Smooth muscle cell (in vitro differentiated cells): ENCODE measurements at regions not wholly inside any gene's neighbourhood (a gene's known extent, or its start where the extent isn't known, plus 50 kb on each side); places are given as distances from the start of the nearest gene placed in this dataset.
"Not testable (repeated sequence)": the region's sequence is repeated elsewhere in the genome, so short reads cannot be mapped to it uniquely, and the experiment has no call there.

ENCODE experiments used
- DNase-seq: peaks from one replicate; lab custom pipeline; 2025; ENCODE audit not compliant: unreplicated experiment; lab: John Stamatoyannopoulos, UW
- H2AFZ ChIP-seq: fragments of 200-600 bp; sonication (generic); 2 replicates; pipeline ENCODE4 v1.6.0; 2016; ENCODE audit warnings: antibody characterized with exemption, low read depth, mild to moderate bottlenecking
- H3F3A ChIP-seq: fragments of 200-600 bp; sonication (generic); 2 replicates; pipeline ENCODE4 v1.6.0; 2017; ENCODE audit warnings: antibody characterized with exemption, low read depth
- H3K27ac ChIP-seq: fragments of 200-600 bp; sonication (generic); 2 replicates; pipeline ENCODE4 v1.5.1; 2016; ENCODE audit warnings: low read depth, mild to moderate bottlenecking
- H3K27me3 ChIP-seq: fragments of 200-600 bp; sonication (generic); 2 replicates; pipeline ENCODE4 v1.6.1; 2016; ENCODE audit warnings: low read depth, mild to moderate bottlenecking
- H3K36me3 ChIP-seq: fragments of 200-600 bp; sonication (generic); 2 replicates; pipeline ENCODE4 v1.5.1; 2016; ENCODE audit warnings: low read depth
- H3K4me1 ChIP-seq: fragments of 200-600 bp; sonication (generic); 2 replicates; pipeline ENCODE4 v1.5.1; 2016; ENCODE audit warnings: low read depth
- H3K4me2 ChIP-seq: fragments of 200-600 bp; sonication (generic); 2 replicates; pipeline ENCODE4 v1.6.0; 2016; ENCODE audit warnings: mild to moderate bottlenecking
- H3K4me3 ChIP-seq: fragments of 200-600 bp; sonication (generic); 2 replicates; pipeline ENCODE4 v1.5.1; 2016; ENCODE audit warnings: mild to moderate bottlenecking
- H3K79me2 ChIP-seq: fragments of 200-600 bp; sonication (generic); 2 replicates; pipeline ENCODE4 v1.6.0; 2016; ENCODE audit warnings: low read depth, mild to moderate bottlenecking
- H3K9ac ChIP-seq: fragments of 200-600 bp; sonication (generic); 2 replicates; pipeline ENCODE4 v1.6.0; 2016; ENCODE audit warnings: low read depth
- H3K9me3 ChIP-seq: fragments of 200-600 bp; sonication (generic); replicated peaks from 2 replicates; pipeline ENCODE4 v1.5.1; 2016; ENCODE audit warnings: low read depth
- H4K20me1 ChIP-seq: fragments of 200-600 bp; sonication (generic); 2 replicates; pipeline ENCODE4 v1.6.0; 2016; ENCODE audit warnings: low read depth
- WGBS: methylation state at CpG from one replicate; pipeline ENCODE4 v1.1.7; 2016; ENCODE audit warnings: low lambda C conversion rate; 5-methylcytosine and 5-hydroxymethylcytosine counted together
- TF ChIP-seq, protein P1 (sequence below): fragments of 200-600 bp; sonication (generic); IDR thresholded peaks from 2 replicates; pipeline ENCODE4 v1.5.1; 2017; ENCODE audit warnings: borderline replicate concordance, mild to moderate bottlenecking, antibody characterized with exemption; ENCODE audit not compliant: insufficient read depth, poor library complexity, severe bottlenecking

DNA sequence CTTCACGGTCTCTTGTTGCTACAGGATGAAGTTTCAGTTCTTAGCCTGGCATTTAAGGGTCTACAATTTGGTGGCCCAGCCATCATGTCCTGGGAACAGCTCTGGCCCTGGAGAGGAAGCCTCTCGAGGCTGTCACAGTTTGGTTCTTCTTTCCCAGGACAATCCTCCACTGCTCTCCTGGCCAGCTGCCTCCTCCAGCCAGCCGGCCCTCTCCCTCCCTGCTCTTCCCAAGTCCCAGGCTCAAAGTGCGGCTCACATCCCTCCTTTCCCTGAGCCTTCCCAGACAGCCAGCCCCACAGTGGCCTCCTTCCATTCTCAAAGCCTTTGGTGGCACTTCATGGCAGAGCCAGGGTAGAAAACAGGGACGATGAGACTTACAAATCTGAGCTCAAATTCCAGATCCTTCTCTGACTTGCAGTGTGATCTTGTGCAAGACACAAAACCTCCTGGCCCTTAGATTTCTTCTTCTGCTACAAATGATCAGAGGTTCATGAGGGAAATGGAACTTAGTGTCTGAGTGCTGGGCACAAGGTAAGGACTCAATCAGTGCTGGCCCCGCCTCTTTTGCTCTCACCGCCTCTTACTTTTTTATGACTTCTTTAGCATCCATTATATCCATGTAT, 223.8 kb upstream of the ECI2 start:
- Histone ChIP-seq H3K4me3 (no peak overlapping the region), H4K20me1 (no peaks in the 10 kb centered on the region), H3K9ac (peak overlapping the region; percentile 94), H3K27ac (peak overlapping the region; percentile 100), H3K27me3 (no peaks in the 10 kb centered on the region), H3K4me1 (peaks cover 8% of the 10 kb centered on the region), H2AFZ (peak overlapping the region; percentile 6), H3K36me3 (no peaks in the 10 kb centered on the region), H3K4me2 (peak overlapping the region; percentile 62), H3F3A (peaks cover 26% of the 10 kb centered on the region), H3K79me2 (no peaks in the 10 kb centered on the region), H3K9me3 (no peaks in the 10 kb centered on the region)
- TF ChIP-seq, protein P1, sequence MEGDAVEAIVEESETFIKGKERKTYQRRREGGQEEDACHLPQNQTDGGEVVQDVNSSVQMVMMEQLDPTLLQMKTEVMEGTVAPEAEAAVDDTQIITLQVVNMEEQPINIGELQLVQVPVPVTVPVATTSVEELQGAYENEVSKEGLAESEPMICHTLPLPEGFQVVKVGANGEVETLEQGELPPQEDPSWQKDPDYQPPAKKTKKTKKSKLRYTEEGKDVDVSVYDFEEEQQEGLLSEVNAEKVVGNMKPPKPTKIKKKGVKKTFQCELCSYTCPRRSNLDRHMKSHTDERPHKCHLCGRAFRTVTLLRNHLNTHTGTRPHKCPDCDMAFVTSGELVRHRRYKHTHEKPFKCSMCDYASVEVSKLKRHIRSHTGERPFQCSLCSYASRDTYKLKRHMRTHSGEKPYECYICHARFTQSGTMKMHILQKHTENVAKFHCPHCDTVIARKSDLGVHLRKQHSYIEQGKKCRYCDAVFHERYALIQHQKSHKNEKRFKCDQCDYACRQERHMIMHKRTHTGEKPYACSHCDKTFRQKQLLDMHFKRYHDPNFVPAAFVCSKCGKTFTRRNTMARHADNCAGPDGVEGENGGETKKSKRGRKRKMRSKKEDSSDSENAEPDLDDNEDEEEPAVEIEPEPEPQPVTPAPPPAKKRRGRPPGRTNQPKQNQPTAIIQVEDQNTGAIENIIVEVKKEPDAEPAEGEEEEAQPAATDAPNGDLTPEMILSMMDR, result no peak
- WGBS, result 54% methylated on average over 7 of the region's 7 CpGs
- no peak for DNase-seq

- Histone ChIP-seq H2AFZ (peak overlapping the region; percentile 6), H3K79me2 (no peaks in the 10 kb centered on the region), H3K4me2 (peak overlapping the region; percentile 62), H3K9ac (peak overlapping the region; percentile 94), H3K9me3 (no peaks in the 10 kb centered on the region), H3K4me1 (peaks cover 8% of the 10 kb centered on the region), H3K27ac (peak overlapping the region; percentile 100), H4K20me1 (no peaks in the 10 kb centered on the region), H3K36me3 (no peaks in the 10 kb centered on the region), H3K27me3 (no peaks in the 10 kb centered on the region), H3F3A (peaks cover 31% of the 10 kb centered on the region), H3K4me3 (no peak overlapping the region)
- WGBS, result 18% methylated on average over 13 of the region's 13 CpGs
- TF ChIP-seq, protein P1, result no peak
- DNase-seq, result peak; percentile 66
Measured at GRCh38 chr6:4358414-4359107, 223.2 kb upstream of the ECI2 start.

GRCh38 chr6:4357660-4358152, 222.3 kb upstream of the ECI2 start:
- 94% methylated on average over 3 of the region's 3 CpGs for WGBS
- not testable (repeated sequence) for H3K4me1 ChIP-seq, H3K27me3 ChIP-seq, H3K4me3 ChIP-seq, H2AFZ ChIP-seq, H4K20me1 ChIP-seq, H3K4me2 ChIP-seq, H3K36me3 ChIP-seq, H3K79me2 ChIP-seq, H3K9me3 ChIP-seq, DNase-seq
- Histone ChIP-seq H3K9ac (peak overlapping the region; percentile 32), H3K27ac (peak overlapping the region; percentile 97), H3F3A (peaks cover 31% of the 10 kb centered on the region)

DNA sequence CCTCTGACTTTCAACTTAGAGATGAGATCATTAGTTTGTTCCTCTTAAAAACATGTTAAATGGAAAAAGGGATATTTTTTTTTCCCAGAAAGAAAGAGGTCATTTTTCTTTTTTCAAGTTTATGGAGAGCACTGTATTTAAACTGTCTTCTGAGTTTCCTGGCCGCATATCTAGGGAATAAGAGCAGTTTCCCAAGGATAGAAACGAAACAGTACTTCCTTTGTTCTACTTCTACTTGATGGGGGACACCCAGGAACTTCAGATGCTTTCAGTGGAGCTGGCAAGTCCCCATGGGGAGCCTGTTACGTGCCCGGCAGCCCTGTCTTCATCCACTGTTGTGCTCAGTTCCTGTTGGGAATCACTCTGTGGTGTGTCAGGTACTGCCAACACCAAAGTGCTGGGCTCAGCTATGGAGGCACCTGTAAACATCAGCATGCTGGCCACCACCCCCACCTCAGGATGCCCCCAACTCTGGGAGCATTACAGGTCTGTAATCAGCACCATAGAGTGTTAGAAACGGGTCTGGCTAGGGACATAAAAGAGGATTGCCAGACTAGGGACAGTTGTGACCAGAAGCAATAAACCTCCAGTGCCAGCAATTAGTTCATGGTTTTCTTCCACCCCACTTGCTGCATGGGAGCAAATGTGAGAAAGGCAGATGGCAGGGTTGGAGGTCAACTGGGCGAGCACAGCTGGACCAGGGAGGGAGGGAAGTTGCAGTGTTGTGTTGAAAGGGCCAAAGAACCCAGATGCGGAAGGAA, 221.7 kb upstream of the ECI2 start:
- Histone ChIP-seq H3K4me2 (peak overlapping the region; percentile 17), H3K4me3 (no peak overlapping the region), H3K9me3 (no peaks in the 10 kb centered on the region), H2AFZ (no peak overlapping the region), H3K9ac (peak overlapping the region; percentile 32), H3F3A (peaks cover 31% of the 10 kb centered on the region), H3K27me3 (no peaks in the 10 kb centered on the region), H3K79me2 (no peaks in the 10 kb centered on the region), H3K27ac (peak overlapping the region; percentile 97), H4K20me1 (no peaks in the 10 kb centered on the region), H3K4me1 (peaks cover 8% of the 10 kb centered on the region), H3K36me3 (no peaks in the 10 kb centered on the region)
- no peak for DNase-seq
- 53% methylated on average over 7 of the region's 7 CpGs for WGBS
- TF ChIP-seq, protein P1, result no peak
